H1 (cell line): ENCODE measurements at regions not wholly inside any gene's neighbourhood (a gene's known extent, or its start where the extent isn't known, plus 50 kb on each side); places are given as distances from the start of the nearest gene placed in this dataset.

Source experiments
- ASH2L ChIP-seq: fragments of 200-600, 300-600 bp; sonication (generic); IDR thresholded peaks from one replicate; pipeline ENCODE4 v1.7.1; 2017; ENCODE audit warnings: low read length
- BACH1 ChIP-seq: IDR thresholded peaks from 2 replicates; pipeline ENCODE4 v1.6.1; 2012; ENCODE audit warnings: low read length, improper control_type of control experiment
- EZH2 ChIP-seq: fragments of 200-600 bp; sonication (generic); IDR thresholded peaks from 2 replicates; pipeline ENCODE4 v1.7.1; 2012; ENCODE audit warnings: low read depth, mild to moderate bottlenecking, moderate library complexity, low read length, inconsistent platforms; ENCODE audit not compliant: severe bottlenecking
- POLR2A ChIP-seq, 2 experiments: IDR thresholded peaks; 1 replicate in 1 of 2; 2 replicates in 1 of 2; pipeline ENCODE4 v1.6.1; 2011; ENCODE audit warnings: low read depth in 2 of 2, low read length in 2 of 2, mild to moderate bottlenecking in 2 of 2; ENCODE audit errors: control extremely low read depth in 1 of 2
- SP1 ChIP-seq: IDR thresholded peaks from 2 replicates; pipeline ENCODE4 v1.6.1; 2011; ENCODE audit warnings: low read depth, low read length
- TF ChIP-seq, protein P1 (sequence below), 3 experiments: IDR thresholded peaks; 1 replicate in 2 of 3; 2 replicates in 1 of 3; pipeline versions ENCODE4 v1.5.1 to v1.6.1; 2011; ENCODE audit warnings: low read length in 3 of 3, mild to moderate bottlenecking in 3 of 3, inconsistent platforms in 2 of 3, low read depth in 1 of 3, moderate library complexity in 1 of 3; ENCODE audit not compliant: insufficient read depth in 1 of 3; ENCODE audit errors: control extremely low read depth in 1 of 3

DNA sequence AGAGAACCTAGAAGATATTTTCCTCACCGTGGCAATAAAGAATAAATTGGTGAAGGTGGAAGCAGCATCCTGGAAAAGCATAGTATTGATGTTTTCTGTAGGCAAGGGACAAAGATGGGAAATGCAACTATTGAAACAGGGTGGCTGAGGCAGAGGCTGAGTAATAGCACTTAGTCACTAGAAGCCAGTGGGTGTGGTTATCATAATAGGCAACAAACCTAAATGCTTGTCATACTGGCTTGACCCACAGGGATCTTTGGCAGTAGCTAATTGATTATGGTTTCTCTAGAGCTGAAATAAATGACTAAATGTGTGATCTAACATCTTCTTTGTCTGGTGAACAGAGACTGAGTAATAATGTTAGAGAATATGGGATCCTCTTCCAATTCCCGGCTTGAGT lies 353.6 kb upstream of the RPS6KA3 start:
- no peak for TF ChIP-seq POLR2A (IDR thresholded peaks at IDR 0.05; ENCODE audit: control extremely low read depth in 1 of 2, low read depth in 2 of 2, low read length in 2 of 2)
- TF ChIP-seq BACH1 = no peak
- TF ChIP-seq ASH2L = no peak
- TF ChIP-seq, protein P1, sequence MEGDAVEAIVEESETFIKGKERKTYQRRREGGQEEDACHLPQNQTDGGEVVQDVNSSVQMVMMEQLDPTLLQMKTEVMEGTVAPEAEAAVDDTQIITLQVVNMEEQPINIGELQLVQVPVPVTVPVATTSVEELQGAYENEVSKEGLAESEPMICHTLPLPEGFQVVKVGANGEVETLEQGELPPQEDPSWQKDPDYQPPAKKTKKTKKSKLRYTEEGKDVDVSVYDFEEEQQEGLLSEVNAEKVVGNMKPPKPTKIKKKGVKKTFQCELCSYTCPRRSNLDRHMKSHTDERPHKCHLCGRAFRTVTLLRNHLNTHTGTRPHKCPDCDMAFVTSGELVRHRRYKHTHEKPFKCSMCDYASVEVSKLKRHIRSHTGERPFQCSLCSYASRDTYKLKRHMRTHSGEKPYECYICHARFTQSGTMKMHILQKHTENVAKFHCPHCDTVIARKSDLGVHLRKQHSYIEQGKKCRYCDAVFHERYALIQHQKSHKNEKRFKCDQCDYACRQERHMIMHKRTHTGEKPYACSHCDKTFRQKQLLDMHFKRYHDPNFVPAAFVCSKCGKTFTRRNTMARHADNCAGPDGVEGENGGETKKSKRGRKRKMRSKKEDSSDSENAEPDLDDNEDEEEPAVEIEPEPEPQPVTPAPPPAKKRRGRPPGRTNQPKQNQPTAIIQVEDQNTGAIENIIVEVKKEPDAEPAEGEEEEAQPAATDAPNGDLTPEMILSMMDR (IDR thresholded peaks at IDR 0.05; ENCODE audit: control extremely low read depth in 1 of 3, insufficient read depth in 1 of 3, low read depth in 1 of 3, low read length in 3 of 3) = no peak
- no peak for TF ChIP-seq EZH2
- no peak for TF ChIP-seq SP1
